Vagina (tissue), 2 donors: ENCODE measurements at regions not wholly inside any gene's neighbourhood (a gene's known extent, or its start where the extent isn't known, plus 50 kb on each side); places are given as distances from the start of the nearest gene placed in this dataset.

Source experiments
- DNase-seq, 2 donors: peaks; one replicate each; pipeline ENCODE4 v3.0.0-alpha.2; 2017; ENCODE audit errors: extremely low spot score in 2 of 2
- H3K27ac ChIP-seq: fragments of 200-600 bp; sonication (generic); one replicate; pipeline ENCODE4 v1.5.1; 2019
- H3K27me3 ChIP-seq: fragments of 200-600 bp; sonication (generic); one replicate; pipeline ENCODE4 v1.5.1; 2019
- H3K36me3 ChIP-seq, 2 donors: fragments of 200-600 bp; sonication (generic); one replicate each; pipeline ENCODE4 v1.5.1; 2017 to 2019
- H3K4me1 ChIP-seq: fragments of 200-600 bp; sonication (generic); one replicate; pipeline ENCODE4 v1.5.1; 2019
- H3K4me3 ChIP-seq, 2 donors: fragments of 200-600 bp; sonication (generic); 1 replicate in 1 of 2; 2 replicates in 1 of 2; pipeline ENCODE4 v1.5.1; 2016 to 2019
- H3K9me3 ChIP-seq: fragments of 200-600 bp; sonication (generic); one replicate; pipeline ENCODE4 v1.5.1; 2019
- POLR2A ChIP-seq, 2 donors: fragments of 450-650 bp; IDR thresholded peaks; one replicate each; pipeline ENCODE4 v1.6.1; 2017; ENCODE audit warnings: antibody characterized with exemption in 2 of 2, mild to moderate bottlenecking in 2 of 2, moderate library complexity in 2 of 2
- POLR2AphosphoS5 ChIP-seq, 2 donors: sonication (generic); formaldehyde crosslinking; IDR thresholded peaks; one replicate each; pipeline ENCODE4 v1.9.0; 2017; ENCODE audit warnings: antibody characterized with exemption in 2 of 2, mild to moderate bottlenecking in 2 of 2, low read depth in 1 of 2; ENCODE audit not compliant: insufficient read depth in 1 of 2
- intact Hi-C: fragments of 100-400 bp; cut with DNase I; formaldehyde crosslinking; loops from one replicate; pipeline ENCODE4 v1.15.1; 2023
- TF ChIP-seq, protein P1 (sequence below), 3 experiments: fragments of 450-650 bp in 2 of 3; fragments of 200-600 bp in 1 of 3; sonication (generic) in 1 of 3; IDR thresholded peaks; one replicate each; pipeline ENCODE4 v1.5.1; 2017 to 2019; ENCODE audit warnings: antibody characterized with exemption in 3 of 3, mild to moderate bottlenecking in 2 of 3, moderate library complexity in 2 of 3

- H3K9me3 ChIP-seq: no peaks in the 10 kb centered on the region
- no peak overlapping the region for H3K4me3 ChIP-seq
- DNase-seq: no peak
- TF ChIP-seq POLR2A (IDR thresholded peaks at IDR 0.05): no peak
- TF ChIP-seq, protein P1, sequence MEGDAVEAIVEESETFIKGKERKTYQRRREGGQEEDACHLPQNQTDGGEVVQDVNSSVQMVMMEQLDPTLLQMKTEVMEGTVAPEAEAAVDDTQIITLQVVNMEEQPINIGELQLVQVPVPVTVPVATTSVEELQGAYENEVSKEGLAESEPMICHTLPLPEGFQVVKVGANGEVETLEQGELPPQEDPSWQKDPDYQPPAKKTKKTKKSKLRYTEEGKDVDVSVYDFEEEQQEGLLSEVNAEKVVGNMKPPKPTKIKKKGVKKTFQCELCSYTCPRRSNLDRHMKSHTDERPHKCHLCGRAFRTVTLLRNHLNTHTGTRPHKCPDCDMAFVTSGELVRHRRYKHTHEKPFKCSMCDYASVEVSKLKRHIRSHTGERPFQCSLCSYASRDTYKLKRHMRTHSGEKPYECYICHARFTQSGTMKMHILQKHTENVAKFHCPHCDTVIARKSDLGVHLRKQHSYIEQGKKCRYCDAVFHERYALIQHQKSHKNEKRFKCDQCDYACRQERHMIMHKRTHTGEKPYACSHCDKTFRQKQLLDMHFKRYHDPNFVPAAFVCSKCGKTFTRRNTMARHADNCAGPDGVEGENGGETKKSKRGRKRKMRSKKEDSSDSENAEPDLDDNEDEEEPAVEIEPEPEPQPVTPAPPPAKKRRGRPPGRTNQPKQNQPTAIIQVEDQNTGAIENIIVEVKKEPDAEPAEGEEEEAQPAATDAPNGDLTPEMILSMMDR (IDR thresholded peaks at IDR 0.05): no peak
- TF ChIP-seq POLR2AphosphoS5 (IDR thresholded peaks at IDR 0.05; ENCODE audit: insufficient read depth in 1 of 2, low read depth in 1 of 2): no peak
- H3K4me1 ChIP-seq: no peaks in the 10 kb centered on the region
- H3K36me3 ChIP-seq: no peaks in the 10 kb centered on the region
- H3K27me3 ChIP-seq: no peaks in the 10 kb centered on the region
- H3K27ac ChIP-seq: no peak overlapping the region
- intact Hi-C loops: no loop called here
Observed at GRCh38 chr13:68749796-68750195, 1357.8 kb upstream of the ATXN8OS start.

GRCh38 chr13:68748038-68748437 is 1359.6 kb upstream of the ATXN8OS start:
- TF ChIP-seq, protein P1 (IDR thresholded peaks at IDR 0.05): no peak
- TF ChIP-seq POLR2AphosphoS5 (IDR thresholded peaks at IDR 0.05; ENCODE audit: insufficient read depth in 1 of 2, low read depth in 1 of 2) (no peak), POLR2A (IDR thresholded peaks at IDR 0.05) (no peak)
- Histone ChIP-seq H3K36me3 (no peaks in the 10 kb centered on the region), H3K4me3 (no peak overlapping the region), H3K9me3 (no peaks in the 10 kb centered on the region), H3K4me1 (no peaks in the 10 kb centered on the region), H3K27me3 (no peaks in the 10 kb centered on the region), H3K27ac (no peak overlapping the region)
- intact Hi-C loops: no loop called here
- DNase-seq: no peak

DNA sequence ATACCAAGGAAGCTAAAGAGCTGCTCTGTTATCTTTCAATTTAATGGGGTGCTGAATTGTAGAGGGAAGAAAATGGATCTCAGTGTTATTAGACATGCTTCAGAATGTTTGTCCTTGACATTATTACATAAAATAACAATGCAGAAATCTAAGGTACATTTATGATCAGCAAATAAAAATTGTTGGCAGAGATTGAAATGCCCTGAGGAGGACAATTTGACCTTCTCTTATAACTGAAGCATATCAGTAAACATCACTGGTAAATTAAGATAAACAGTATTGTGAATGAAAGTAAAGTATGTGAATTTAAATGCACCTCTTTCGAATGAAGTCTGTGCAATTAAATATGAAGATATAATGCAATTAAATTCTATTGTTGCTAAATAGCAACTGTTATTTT is 1362.1 kb upstream of the ATXN8OS start:
- H3K4me1 ChIP-seq: no peaks in the 10 kb centered on the region
- intact Hi-C loops: no loop called here

GRCh38 chr13:68736961-68737360 is 1370.7 kb upstream of the ATXN8OS start:
- Histone ChIP-seq H3K4me1 (no peaks in the 10 kb centered on the region), H3K4me3 (no peak overlapping the region), H3K9me3 (no peaks in the 10 kb centered on the region), H3K27me3 (no peaks in the 10 kb centered on the region), H3K27ac (no peak overlapping the region), H3K36me3 (no peaks in the 10 kb centered on the region)
- intact Hi-C loops: no loop called here
- TF ChIP-seq POLR2A (IDR thresholded peaks at IDR 0.05) (no peak), POLR2AphosphoS5 (IDR thresholded peaks at IDR 0.05; ENCODE audit: insufficient read depth in 1 of 2, low read depth in 1 of 2) (no peak)
- TF ChIP-seq, protein P1 (IDR thresholded peaks at IDR 0.05): no peak
- DNase-seq: no peak

More for the DNA sequence above, 1362.1 kb upstream of the ATXN8OS start:
- TF ChIP-seq, protein P1 (IDR thresholded peaks at IDR 0.05): no peak
- no peak for TF ChIP-seq POLR2AphosphoS5 (IDR thresholded peaks at IDR 0.05; ENCODE audit: insufficient read depth in 1 of 2, low read depth in 1 of 2)
- no peak for TF ChIP-seq POLR2A (IDR thresholded peaks at IDR 0.05)
- DNase-seq: no peak
- no peaks in the 10 kb centered on the region for H3K27me3 ChIP-seq
- H3K27ac ChIP-seq: no peak overlapping the region
- H3K36me3 ChIP-seq: no peaks in the 10 kb centered on the region
- H3K9me3 ChIP-seq: no peaks in the 10 kb centered on the region
- H3K4me3 ChIP-seq: no peak overlapping the region

DNA sequence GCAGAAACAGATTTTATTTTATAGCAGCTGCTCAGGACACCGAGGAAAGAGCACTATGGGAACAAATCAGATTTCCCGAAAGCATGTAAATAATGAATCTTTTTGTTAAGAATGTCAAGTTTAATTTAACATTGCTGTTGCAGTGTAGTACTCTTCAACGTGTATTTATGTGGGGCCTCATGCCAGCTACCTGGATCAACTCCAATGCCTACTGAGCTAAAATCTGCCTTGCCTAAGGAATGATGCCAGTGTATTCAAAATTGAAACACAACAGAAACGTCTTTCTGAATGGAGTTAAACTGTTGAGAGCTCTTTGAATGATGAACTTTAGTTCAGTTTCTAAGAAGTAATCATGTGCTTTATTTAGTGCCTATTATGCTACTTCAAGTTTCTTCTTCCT is 1379.8 kb upstream of the ATXN8OS start:
- H3K4me3 ChIP-seq: no peak overlapping the region
- H3K4me1 ChIP-seq: no peaks in the 10 kb centered on the region
- H3K36me3 ChIP-seq: no peaks in the 10 kb centered on the region
- no peaks in the 10 kb centered on the region for H3K27me3 ChIP-seq
- DNase-seq: no peak
- no peak for TF ChIP-seq POLR2A (IDR thresholded peaks at IDR 0.05)
- TF ChIP-seq, protein P1 (IDR thresholded peaks at IDR 0.05): no peak
- TF ChIP-seq POLR2AphosphoS5 (IDR thresholded peaks at IDR 0.05; ENCODE audit: insufficient read depth in 1 of 2, low read depth in 1 of 2): no peak
- intact Hi-C loops: no loop called here
- no peak overlapping the region for H3K27ac ChIP-seq
- no peaks in the 10 kb centered on the region for H3K9me3 ChIP-seq
